Mesenchymal stem cell (in vitro differentiated cells and primary cell): ENCODE measurements at regions not wholly inside any gene's neighbourhood (a gene's known extent, or its start where the extent isn't known, plus 50 kb on each side); places are given as distances from the start of the nearest gene placed in this dataset.

Source experiments
- DNase-seq: peaks from one replicate; pipeline ENCODE4 v3.0.0-alpha.2; 2013
- H2AFZ ChIP-seq: one replicate; pipeline ENCODE4 v1.6.1; 2013; ENCODE audit warnings: low read depth, mild to moderate bottlenecking, control low read depth, inconsistent platforms, low read length, moderate library complexity
- H2AK5ac ChIP-seq: 2 replicates; pipeline ENCODE4 v1.6.1; 2013; ENCODE audit warnings: low read length, moderate library complexity, mild to moderate bottlenecking, inconsistent platforms; ENCODE audit not compliant: severe bottlenecking
- H2BK120ac ChIP-seq: one replicate; pipeline ENCODE4 v1.6.1; 2013; ENCODE audit warnings: low read depth, mild to moderate bottlenecking, inconsistent platforms, low read length, moderate library complexity
- H2BK12ac ChIP-seq, 2 experiments: one replicate each; pipeline ENCODE4 v1.6.1; 2013; ENCODE audit warnings: inconsistent platforms in 2 of 2, low read length in 2 of 2, mild to moderate bottlenecking in 2 of 2, moderate library complexity in 2 of 2, control low read depth in 1 of 2
- H2BK15ac ChIP-seq: one replicate; pipeline ENCODE4 v1.6.1; 2013; ENCODE audit warnings: mild to moderate bottlenecking, low read depth, inconsistent platforms; ENCODE audit not compliant: poor library complexity, severe bottlenecking
- H2BK5ac ChIP-seq: 2 replicates; pipeline ENCODE4 v1.6.1; 2013; ENCODE audit warnings: low read depth, mild to moderate bottlenecking, low read length, control low read depth, inconsistent platforms; ENCODE audit not compliant: poor library complexity, severe bottlenecking
- H3K14ac ChIP-seq, 2 experiments: one replicate each; pipeline ENCODE4 v1.6.1; 2013; ENCODE audit warnings: inconsistent platforms in 2 of 2, low read length in 2 of 2, control low read depth in 1 of 2, mild to moderate bottlenecking in 1 of 2, moderate library complexity in 1 of 2
- H3K18ac ChIP-seq, 2 experiments: one replicate each; pipeline ENCODE4 v1.6.1; 2013; ENCODE audit warnings: inconsistent platforms in 2 of 2, low read length in 2 of 2, control low read depth in 1 of 2, low read depth in 1 of 2, mild to moderate bottlenecking in 1 of 2
- H3K23ac ChIP-seq, 2 experiments: one replicate each; pipeline ENCODE4 v1.6.1; 2013; ENCODE audit warnings: inconsistent platforms in 2 of 2, low read length in 2 of 2, mild to moderate bottlenecking in 2 of 2, moderate library complexity in 2 of 2, control low read depth in 1 of 2
- H3K27ac ChIP-seq: 2 replicates; pipeline ENCODE4 v1.5.1; 2013; ENCODE audit warnings: mild to moderate bottlenecking, moderate library complexity, low read length, control low read depth, inconsistent platforms; ENCODE audit not compliant: poor library complexity, severe bottlenecking
- H3K27me3 ChIP-seq, 2 experiments: 2 replicates each; pipeline versions ENCODE4 v1.6.1 to v1.7.0; 2013; ENCODE audit warnings: low read length in 2 of 2, mild to moderate bottlenecking in 2 of 2, moderate library complexity in 2 of 2, control low read depth in 1 of 2, inconsistent platforms in 1 of 2; ENCODE audit not compliant: control insufficient read depth in 1 of 2, insufficient read depth in 1 of 2
- H3K36me3 ChIP-seq, 2 experiments: 2 replicates each; pipeline versions ENCODE4 v1.6.1 to v1.7.0; 2013; ENCODE audit warnings: low read length in 2 of 2, control low read depth in 1 of 2, inconsistent platforms in 1 of 2, low read depth in 1 of 2, mild to moderate bottlenecking in 1 of 2; ENCODE audit not compliant: insufficient read depth in 2 of 2, control insufficient read depth in 1 of 2
- H3K4ac ChIP-seq, 2 experiments: one replicate each; pipeline ENCODE4 v1.6.1; 2013; ENCODE audit warnings: inconsistent platforms in 2 of 2, low read length in 2 of 2, mild to moderate bottlenecking in 2 of 2, moderate library complexity in 2 of 2, control low read depth in 1 of 2, low read depth in 1 of 2
- H3K4me1 ChIP-seq: 2 replicates; pipeline ENCODE4 v1.6.1; 2013; ENCODE audit warnings: low read depth, low read length, control low read depth; ENCODE audit not compliant: control insufficient read depth, insufficient read depth
- H3K4me2 ChIP-seq: 2 replicates; pipeline ENCODE4 v1.6.1; 2013; ENCODE audit warnings: low read length, mild to moderate bottlenecking, inconsistent platforms; ENCODE audit not compliant: poor library complexity, severe bottlenecking
- H3K4me3 ChIP-seq, 2 experiments: 2 replicates each; pipeline versions ENCODE4 v1.5.1 to v1.7.0; 2013; ENCODE audit warnings: low read length in 2 of 2, mild to moderate bottlenecking in 2 of 2, control low read depth in 1 of 2, low read depth in 1 of 2; ENCODE audit not compliant: insufficient read depth in 1 of 2
- H3K79me1 ChIP-seq: replicated peaks from 2 replicates; pipeline ENCODE4 v1.6.1; 2013; ENCODE audit warnings: mild to moderate bottlenecking, control low read depth, low read length, inconsistent platforms; ENCODE audit not compliant: poor library complexity, severe bottlenecking
- H3K9ac ChIP-seq: 2 replicates; pipeline ENCODE4 v1.7.0; 2013; ENCODE audit warnings: mild to moderate bottlenecking, low read length, moderate library complexity
- H3K9me3 ChIP-seq: 2 replicates; pipeline ENCODE4 v1.7.0; 2013; ENCODE audit warnings: mild to moderate bottlenecking, low read length; ENCODE audit not compliant: control insufficient read depth
- H4K8ac ChIP-seq: one replicate; pipeline ENCODE4 v1.6.1; 2013; ENCODE audit warnings: inconsistent platforms, mild to moderate bottlenecking, low read length, moderate library complexity
- H4K91ac ChIP-seq: one replicate; pipeline ENCODE4 v1.6.1; 2013; ENCODE audit warnings: mild to moderate bottlenecking, low read length, inconsistent platforms
- WGBS: methylation state at CpG from one replicate; pipeline ENCODE4 v1.1.7; 2013; ENCODE audit warnings: mixed read lengths; 5-methylcytosine and 5-hydroxymethylcytosine counted together

DNA sequence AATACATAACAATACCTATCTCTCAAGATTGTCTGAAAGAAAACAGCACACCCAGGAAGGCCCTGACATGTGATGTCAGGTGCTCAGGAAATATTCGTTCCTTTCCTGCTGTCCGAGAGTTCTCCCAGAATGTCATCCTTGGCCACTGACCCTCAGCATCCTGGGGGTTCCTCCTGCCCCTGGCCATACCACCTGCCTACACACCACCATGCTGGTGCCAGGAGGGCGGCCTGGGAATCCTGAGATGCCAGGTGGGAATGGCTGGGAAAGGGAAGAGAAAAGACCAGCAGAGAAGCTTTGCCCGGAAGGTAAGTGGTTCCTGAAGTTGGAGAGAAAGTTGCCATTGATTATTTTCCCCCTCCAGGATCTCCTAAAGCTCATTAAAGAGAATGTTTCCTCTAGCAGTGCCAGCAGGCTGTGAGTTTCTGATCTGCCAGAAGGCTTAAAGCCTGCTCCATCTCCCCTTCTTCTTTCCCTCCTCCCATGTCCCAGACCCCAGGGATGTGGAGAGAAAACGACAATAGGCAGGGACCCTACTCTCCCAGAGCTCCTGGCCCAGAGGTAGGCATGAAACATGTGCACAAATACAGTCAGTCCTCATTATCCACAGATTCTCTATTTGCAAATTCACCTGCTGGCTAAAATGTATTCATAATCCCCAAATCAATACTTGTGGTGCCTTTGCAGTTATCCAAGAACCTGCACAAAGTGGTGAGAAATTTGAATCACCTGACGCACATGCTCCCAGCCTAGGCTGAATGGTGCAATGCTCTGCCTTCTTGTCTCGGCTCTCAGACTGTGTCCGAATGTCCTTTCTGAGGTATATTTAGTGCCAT is 147.1 kb upstream of the MYCN start:
- Histone ChIP-seq H3K4me2 (no peak overlapping the region), H3K9me3 (no peaks in the 10 kb centered on the region), H3K79me1 (no peaks in the 10 kb centered on the region), H2BK15ac (no peak overlapping the region), H2BK120ac (no peak overlapping the region), H3K27me3 (peaks cover 52 to 53% of the 10 kb centered on the region in 2 experiments), H2AFZ (no peak overlapping the region), H3K14ac (no peak overlapping the region), H3K9ac (no peak overlapping the region), H2AK5ac (no peak overlapping the region), H3K18ac (no peak overlapping the region), H3K4ac (no peak overlapping the region), H2BK12ac (no peak overlapping the region), H3K4me1 (peaks cover 3% of the 10 kb centered on the region), H3K4me3 (no peak overlapping the region), H4K91ac (no peak overlapping the region), H3K27ac (no peak overlapping the region), H3K23ac (no peak overlapping the region), H4K8ac (no peak overlapping the region), H3K36me3 (no peaks in the 10 kb centered on the region), H2BK5ac (no peak overlapping the region)
- no peak for DNase-seq
- 75% methylated on average over 5 of the region's 8 CpGs for WGBS

DNA sequence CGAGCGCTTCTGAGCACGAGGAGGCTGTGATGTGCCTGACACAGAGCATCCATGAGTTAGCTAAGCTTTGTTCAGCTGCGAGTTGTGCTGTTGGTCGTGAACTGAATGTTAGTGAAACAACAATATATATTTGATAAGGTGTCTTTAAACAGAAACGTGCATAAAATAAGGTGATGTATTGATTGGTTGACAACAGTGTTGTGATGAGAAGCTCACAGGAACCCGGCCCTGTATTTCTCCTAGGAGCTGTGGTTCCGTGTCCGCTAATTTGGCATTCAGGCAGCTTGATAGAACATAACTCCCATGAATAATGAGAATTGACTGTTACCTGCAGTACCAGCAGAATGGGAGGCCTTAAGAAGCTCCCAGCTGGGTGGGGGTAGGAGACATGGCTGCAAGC is 146.4 kb upstream of the MYCN start:
- H3K4me2 ChIP-seq, result no peak overlapping the region

DNA sequence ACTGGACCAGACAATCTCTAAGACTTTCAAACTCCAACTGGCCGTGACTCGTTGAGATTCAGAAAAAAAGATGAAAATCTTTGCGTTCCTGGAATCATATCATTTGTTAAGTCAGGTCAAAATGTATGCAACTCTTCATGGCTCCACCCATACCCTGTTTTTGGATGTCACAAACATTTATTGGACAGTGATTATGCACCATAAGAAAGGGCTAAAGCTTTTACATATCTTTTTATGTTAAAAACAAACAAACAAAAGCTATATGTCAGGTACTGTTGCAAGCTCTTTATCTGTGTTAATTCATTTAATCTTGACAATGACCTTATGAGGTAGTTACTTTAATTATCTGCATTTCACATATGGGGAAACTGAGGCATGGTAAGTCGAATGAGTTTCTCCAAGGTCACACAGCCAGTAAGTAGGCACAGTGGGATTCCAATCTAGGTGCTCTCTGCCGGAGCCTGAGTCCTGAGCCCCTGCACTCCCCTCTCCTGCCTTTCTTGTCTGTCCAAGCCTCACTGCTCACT is 145.7 kb upstream of the MYCN start:
- H3K14ac ChIP-seq, result no peak overlapping the region
- no peak overlapping the region for H4K8ac ChIP-seq
- no peak overlapping the region for H2BK5ac ChIP-seq
- no peak overlapping the region for H3K27ac ChIP-seq
- no peak overlapping the region for H2AK5ac ChIP-seq
- H3K36me3 ChIP-seq, result no peaks in the 10 kb centered on the region
- no peak overlapping the region for H3K4me2 ChIP-seq
- no peak overlapping the region for H3K9ac ChIP-seq
- 79% methylated on average over 5 of the region's 5 CpGs for WGBS
- DNase-seq, result no peak
- no peaks in the 10 kb centered on the region for H3K9me3 ChIP-seq
- H3K79me1 ChIP-seq, result no peaks in the 10 kb centered on the region
- no peak overlapping the region for H2AFZ ChIP-seq
- no peak overlapping the region for H3K18ac ChIP-seq
- H4K91ac ChIP-seq, result no peak overlapping the region
- no peak overlapping the region for H2BK120ac ChIP-seq
- H2BK15ac ChIP-seq, result no peak overlapping the region
- no peak overlapping the region for H3K4ac ChIP-seq
- no peak overlapping the region for H3K4me3 ChIP-seq
- peaks cover 52 to 56% of the 10 kb centered on the region in 2 experiments for H3K27me3 ChIP-seq
- no peak overlapping the region for H2BK12ac ChIP-seq
- H3K23ac ChIP-seq, result no peak overlapping the region
- no peaks in the 10 kb centered on the region for H3K4me1 ChIP-seq

More for the DNA sequence above, 146.4 kb upstream of the MYCN start:
- no peak overlapping the region for H3K23ac ChIP-seq
- no peak overlapping the region for H2AFZ ChIP-seq
- no peak overlapping the region for H2AK5ac ChIP-seq
- H4K91ac ChIP-seq, result no peak overlapping the region
- 87% methylated on average over 9 of the region's 9 CpGs for WGBS
- no peak overlapping the region for H3K4me3 ChIP-seq
- no peaks in the 10 kb centered on the region for H3K9me3 ChIP-seq
- H2BK15ac ChIP-seq, result no peak overlapping the region
- H3K36me3 ChIP-seq, result no peaks in the 10 kb centered on the region
- H3K27ac ChIP-seq, result no peak overlapping the region
- no peak overlapping the region for H2BK5ac ChIP-seq
- no peak overlapping the region for H3K4ac ChIP-seq
- no peaks in the 10 kb centered on the region for H3K79me1 ChIP-seq
- H3K9ac ChIP-seq, result no peak overlapping the region
- H3K4me1 ChIP-seq, result no peaks in the 10 kb centered on the region
- H2BK12ac ChIP-seq, result no peak overlapping the region
- no peak overlapping the region for H3K18ac ChIP-seq
- H2BK120ac ChIP-seq, result no peak overlapping the region
- no peak overlapping the region for H4K8ac ChIP-seq
- H3K27me3 ChIP-seq, result peaks cover 48 to 55% of the 10 kb centered on the region in 2 experiments
- no peak for DNase-seq
- H3K14ac ChIP-seq, result no peak overlapping the region

DNA sequence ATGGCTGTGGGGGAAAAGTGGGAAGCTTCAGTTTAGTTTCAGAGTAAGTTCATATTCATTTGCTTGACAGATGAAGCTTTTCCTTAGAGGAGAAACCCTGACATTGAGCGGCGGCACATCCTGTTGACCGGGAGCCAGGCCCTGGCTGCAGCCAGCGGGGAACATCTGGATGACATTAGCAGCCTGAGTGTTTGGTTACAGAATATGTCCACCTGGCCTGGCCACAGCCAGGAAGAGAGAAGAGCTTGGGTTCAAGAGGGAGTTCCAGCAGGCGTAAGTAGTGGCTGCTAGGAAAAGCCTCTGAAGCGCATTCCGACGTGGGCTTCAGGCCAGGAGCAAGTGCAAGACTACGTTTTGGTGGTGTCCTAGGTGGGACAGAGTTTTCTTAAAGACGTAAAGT is 144.9 kb upstream of the MYCN start:
- Histone ChIP-seq H3K4me2 (no peak overlapping the region), H3K79me1 (no peaks in the 10 kb centered on the region), H2BK12ac (no peak overlapping the region), H4K91ac (no peak overlapping the region), H3K23ac (no peak overlapping the region), H3K27ac (no peak overlapping the region), H3K14ac (no peak overlapping the region), H2BK5ac (no peak overlapping the region), H3K27me3 (peaks cover 52 to 56% of the 10 kb centered on the region in 2 experiments), H3K4me1 (no peaks in the 10 kb centered on the region), H2AFZ (no peak overlapping the region), H3K9ac (no peak overlapping the region), H4K8ac (no peak overlapping the region), H3K36me3 (no peaks in the 10 kb centered on the region), H2BK120ac (no peak overlapping the region), H2AK5ac (no peak overlapping the region), H3K9me3 (no peaks in the 10 kb centered on the region), H3K4ac (no peak overlapping the region), H2BK15ac (no peak overlapping the region), H3K18ac (no peak overlapping the region), H3K4me3 (no peak overlapping the region)
- DNase-seq, result no peak
- WGBS, result 67% methylated on average over 10 of the region's 10 CpGs
